Loucy (cell line): ENCODE measurements at regions not wholly inside any gene's neighbourhood (a gene's known extent, or its start where the extent isn't known, plus 50 kb on each side); places are given as distances from the start of the nearest gene placed in this dataset.

Experiments used
- H2AFZ ChIP-seq: fragments of 200-600 bp; sonication (generic); 2 replicates; pipeline ENCODE4 v1.6.0; 2016; ENCODE audit warnings: antibody characterized with exemption, mild to moderate bottlenecking, low read length, moderate library complexity
- H3F3A ChIP-seq: fragments of 200-600 bp; 2 replicates; pipeline ENCODE4 v1.6.0; 2016; ENCODE audit warnings: antibody characterized with exemption, low read depth, mild to moderate bottlenecking
- H3K27me3 ChIP-seq: fragments of 200-600 bp; sonication (generic); 2 replicates; pipeline ENCODE4 v1.6.1; 2014; ENCODE audit warnings: low read length, mild to moderate bottlenecking; ENCODE audit not compliant: insufficient read depth, poor library complexity, severe bottlenecking
- H3K36me3 ChIP-seq: fragments of 200-600 bp; sonication (generic); 2 replicates; pipeline ENCODE4 v1.6.1; 2016; ENCODE audit warnings: low read length; ENCODE audit not compliant: insufficient read depth
- H3K4me1 ChIP-seq: fragments of 200-600 bp; sonication (generic); 2 replicates; pipeline ENCODE4 v1.5.1; 2014; ENCODE audit warnings: low read length, mild to moderate bottlenecking; ENCODE audit not compliant: insufficient read depth, poor library complexity, severe bottlenecking
- H3K4me2 ChIP-seq: fragments of 200-600 bp; sonication (generic); 2 replicates; pipeline ENCODE4 v1.6.0; 2014; ENCODE audit warnings: antibody characterized with exemption, low read length, low read depth, mild to moderate bottlenecking; ENCODE audit not compliant: poor library complexity, severe bottlenecking
- H3K4me3 ChIP-seq: fragments of 200-600 bp; sonication (generic); 2 replicates; pipeline ENCODE4 v1.5.1; 2014; ENCODE audit warnings: low read length, mild to moderate bottlenecking, mixed read lengths; ENCODE audit not compliant: poor library complexity, severe bottlenecking
- H3K79me2 ChIP-seq: fragments of 200-600 bp; sonication (generic); 2 replicates; pipeline ENCODE4 v1.6.1; 2014; ENCODE audit warnings: low read length; ENCODE audit not compliant: insufficient read depth
- H3K9ac ChIP-seq: fragments of 200-600 bp; sonication (generic); 2 replicates; pipeline ENCODE4 v1.6.0; 2014; ENCODE audit warnings: mild to moderate bottlenecking, low read depth, low read length, moderate library complexity; ENCODE audit not compliant: poor library complexity, severe bottlenecking
- H3K9me2 ChIP-seq: fragments of 200-600 bp; sonication (generic); replicated peaks from 2 replicates; pipeline ENCODE4 v1.6.1; 2016; ENCODE audit warnings: low read depth, low read length, mixed read lengths
- H3K9me3 ChIP-seq: fragments of 200-600 bp; sonication (generic); 2 replicates; pipeline ENCODE4 v1.6.1; 2014; ENCODE audit warnings: mild to moderate bottlenecking, antibody characterized with exemption, low read length, low read depth; ENCODE audit not compliant: insufficient read depth
- H4K20me1 ChIP-seq: fragments of 200-600 bp; sonication (generic); 2 replicates; pipeline ENCODE4 v1.6.0; 2014; ENCODE audit warnings: antibody characterized with exemption, low read length, mild to moderate bottlenecking; ENCODE audit not compliant: insufficient read depth, poor library complexity, severe bottlenecking
- CTCF ChIP-seq: fragments of 200-600 bp; sonication (generic); conservative IDR thresholded peaks from 2 replicates; pipeline ENCODE4 v1.5.1; 2014; ENCODE audit warnings: mild to moderate bottlenecking, antibody characterized with exemption, low read length
- EZH2phosphoT487 ChIP-seq: fragments of 200-600 bp; IDR thresholded peaks from 2 replicates; pipeline ENCODE4 v1.6.1; 2018; ENCODE audit warnings: antibody characterized with exemption, mild to moderate bottlenecking, moderate library complexity, borderline replicate concordance

- no peaks in the 10 kb centered on the region for H3K79me2 ChIP-seq
- H3K4me2 ChIP-seq = no peak overlapping the region
- no peak overlapping the region for H3K9ac ChIP-seq
- H3K9me2 ChIP-seq = no peaks in the 10 kb centered on the region
- no peaks in the 10 kb centered on the region for H3K4me1 ChIP-seq
- no peaks in the 10 kb centered on the region for H3F3A ChIP-seq
- TF ChIP-seq CTCF = no peak
- TF ChIP-seq EZH2phosphoT487 = no peak
- no peak overlapping the region for H3K4me3 ChIP-seq
- H3K27me3 ChIP-seq = no peaks in the 10 kb centered on the region
- H3K36me3 ChIP-seq = no peaks in the 10 kb centered on the region
- no peak overlapping the region for H2AFZ ChIP-seq
- H4K20me1 ChIP-seq = no peaks in the 10 kb centered on the region
- no peaks in the 10 kb centered on the region for H3K9me3 ChIP-seq
Measured at GRCh38 chr7:33804140-33804660, 101.1 kb upstream of the BMPER start.

GRCh38 chr7:33805630-33806233, 99.6 kb upstream of the BMPER start:
- H3K4me3 ChIP-seq = no peak overlapping the region
- TF ChIP-seq EZH2phosphoT487 = no peak
- TF ChIP-seq CTCF = no peak

GRCh38 chr7:33806298-33807154, 98.8 kb upstream of the BMPER start:
- TF ChIP-seq EZH2phosphoT487 (no peak), CTCF (no peak)
- no peaks in the 10 kb centered on the region for H3K9me2 ChIP-seq
- H3K79me2 ChIP-seq = no peaks in the 10 kb centered on the region
- H3F3A ChIP-seq = no peaks in the 10 kb centered on the region
- no peaks in the 10 kb centered on the region for H3K4me1 ChIP-seq
- H4K20me1 ChIP-seq = no peaks in the 10 kb centered on the region
- no peaks in the 10 kb centered on the region for H3K36me3 ChIP-seq
- no peak overlapping the region for H3K4me3 ChIP-seq
- no peak overlapping the region for H3K9ac ChIP-seq
- H3K9me3 ChIP-seq = no peaks in the 10 kb centered on the region
- H3K27me3 ChIP-seq = no peaks in the 10 kb centered on the region
- no peak overlapping the region for H3K4me2 ChIP-seq
- H2AFZ ChIP-seq = no peak overlapping the region

More at GRCh38 chr7:33805630-33806233, 99.6 kb upstream of the BMPER start:
- no peaks in the 10 kb centered on the region for H3K9me3 ChIP-seq
- no peak overlapping the region for H3K4me2 ChIP-seq
- no peaks in the 10 kb centered on the region for H3K27me3 ChIP-seq
- H3K9me2 ChIP-seq = no peaks in the 10 kb centered on the region
- H3K9ac ChIP-seq = no peak overlapping the region
- no peaks in the 10 kb centered on the region for H3K4me1 ChIP-seq
- H4K20me1 ChIP-seq = no peaks in the 10 kb centered on the region
- H2AFZ ChIP-seq = no peak overlapping the region
- H3K79me2 ChIP-seq = no peaks in the 10 kb centered on the region
- H3F3A ChIP-seq = no peaks in the 10 kb centered on the region
- H3K36me3 ChIP-seq = no peaks in the 10 kb centered on the region
